Esophagus squamous epithelium (tissue), 4 donors: ENCODE measurements at regions not wholly inside any gene's neighbourhood (a gene's known extent, or its start where the extent isn't known, plus 50 kb on each side); places are given as distances from the start of the nearest gene placed in this dataset.

ENCODE experiments used
- CTCF ChIP-seq, 6 experiments: fragments of 450-650 bp in 4 of 6; fragments of 200-600 bp in 2 of 6; sonication (generic) in 2 of 6; IDR thresholded peaks; one replicate each; pipeline ENCODE4 v1.5.1; 2016 to 2019; ENCODE audit warnings: antibody characterized with exemption in 6 of 6, mild to moderate bottlenecking in 4 of 6, moderate library complexity in 4 of 6
- POLR2A ChIP-seq, 4 donors: fragments of 450-650 bp; IDR thresholded peaks; one replicate each; pipeline ENCODE4 v1.6.1; 2017; ENCODE audit warnings: antibody characterized with exemption in 4 of 4, mild to moderate bottlenecking in 4 of 4, moderate library complexity in 3 of 4

- TF ChIP-seq CTCF (IDR thresholded peaks at IDR 0.05) (no peak), POLR2A (IDR thresholded peaks at IDR 0.05) (no peak)
These were observed 63.5 kb downstream of the SOX1 start for GRCh38 chr13:112130418-112130817.
